HepG2 (cell line): ENCODE measurements at regions not wholly inside any gene's neighbourhood (a gene's known extent, or its start where the extent isn't known, plus 50 kb on each side); places are given as distances from the start of the nearest gene placed in this dataset.

Experiments
- AGO1 ChIP-seq: fragments of 200-400 bp; formaldehyde crosslinking; IDR thresholded peaks from 2 replicates; pipeline ENCODE4 v1.6.1; 2017; ENCODE audit warnings: mild to moderate bottlenecking, low read depth, low read length, moderate library complexity; ENCODE audit not compliant: poor library complexity, severe bottlenecking
- CC2D1A ChIP-seq: sonication (generic); formaldehyde crosslinking; IDR thresholded peaks from 2 replicates; pipeline ENCODE4 v1.8.1; 2023; ENCODE audit warnings: mild to moderate bottlenecking, missing genetic modification reagents
- ETV6 ChIP-seq: sonication (generic); formaldehyde crosslinking; conservative IDR thresholded peaks from 2 replicates; pipeline ENCODE4 v1.4.0; 2020; ENCODE audit warnings: missing genetic modification reagents
- FOXP4 ChIP-seq: sonication (generic); formaldehyde crosslinking; IDR thresholded peaks from 2 replicates; pipeline ENCODE4 v1.4.0; 2020; ENCODE audit warnings: missing genetic modification reagents
- FUBP1 ChIP-seq: sonication (generic); formaldehyde crosslinking; IDR thresholded peaks from 2 replicates; pipeline ENCODE4 v1.5.1; 2020; ENCODE audit warnings: missing genetic modification reagents, mild to moderate bottlenecking, borderline replicate concordance
- GTF3A ChIP-seq: sonication (generic); formaldehyde crosslinking; conservative IDR thresholded peaks from 2 replicates; pipeline ENCODE4 v1.4.0; 2020; ENCODE audit warnings: mild to moderate bottlenecking, missing genetic modification reagents
- MAF1 ChIP-seq: sonication (generic); formaldehyde crosslinking; IDR thresholded peaks from 2 replicates; pipeline ENCODE4 v1.5.0; 2020; ENCODE audit warnings: missing genetic modification reagents, borderline replicate concordance
- NAIF1 ChIP-seq: sonication (generic); formaldehyde crosslinking; IDR thresholded peaks from 2 replicates; pipeline ENCODE4 v1.5.0; 2020; ENCODE audit warnings: mild to moderate bottlenecking, missing genetic modification reagents, borderline replicate concordance
- NR3C1 ChIP-seq: sonication (generic); formaldehyde crosslinking; IDR thresholded peaks from 2 replicates; pipeline ENCODE4 v1.4.0; 2020; ENCODE audit warnings: missing genetic modification reagents
- TFDP1 ChIP-seq: IDR thresholded peaks from 2 replicates; pipeline ENCODE4 v1.6.1; 2016; ENCODE audit warnings: missing compliant biosample characterization, missing genetic modification reagents, borderline replicate concordance
- ZBTB21 ChIP-seq: sonication (generic); formaldehyde crosslinking; IDR thresholded peaks from 2 replicates; pipeline ENCODE4 v1.4.0; 2020; ENCODE audit warnings: missing genetic modification reagents
- ZBTB44 ChIP-seq: sonication (generic); formaldehyde crosslinking; IDR thresholded peaks from 2 replicates; pipeline ENCODE4 v1.4.0; 2020; ENCODE audit warnings: missing genetic modification reagents
- ZNF225 ChIP-seq: sonication (generic); formaldehyde crosslinking; IDR thresholded peaks from 2 replicates; pipeline ENCODE4 v1.4.0; 2020; ENCODE audit warnings: mild to moderate bottlenecking, missing genetic modification reagents
- ZNF296 ChIP-seq: sonication (generic); formaldehyde crosslinking; conservative IDR thresholded peaks from 2 replicates; pipeline ENCODE4 v1.5.0; 2020; ENCODE audit warnings: mild to moderate bottlenecking, missing genetic modification reagents
- ZNF44 ChIP-seq: sonication (generic); formaldehyde crosslinking; IDR thresholded peaks from 2 replicates; pipeline ENCODE4 v1.5.1; 2020; ENCODE audit warnings: mild to moderate bottlenecking, missing genetic modification reagents
- ZNF496 ChIP-seq: sonication (generic); formaldehyde crosslinking; IDR thresholded peaks from 2 replicates; pipeline ENCODE4 v1.8.1; 2023; ENCODE audit warnings: mild to moderate bottlenecking, moderate library complexity, missing genetic modification reagents; ENCODE audit not compliant: insufficient replicate concordance
- ZNF549 ChIP-seq: sonication (generic); formaldehyde crosslinking; IDR thresholded peaks from 2 replicates; pipeline ENCODE4 v1.5.0; 2020; ENCODE audit warnings: missing genetic modification reagents
- ZNF564 ChIP-seq: sonication (generic); formaldehyde crosslinking; IDR thresholded peaks from 2 replicates; pipeline ENCODE4 v1.8.1; 2023; ENCODE audit warnings: mild to moderate bottlenecking, missing genetic modification reagents
- ZNF709 ChIP-seq: sonication (generic); formaldehyde crosslinking; IDR thresholded peaks from 2 replicates; pipeline ENCODE4 v1.5.0; 2020; ENCODE audit warnings: mild to moderate bottlenecking, missing genetic modification reagents
- ZNF761 ChIP-seq: sonication (generic); formaldehyde crosslinking; conservative IDR thresholded peaks from 2 replicates; pipeline ENCODE4 v1.4.0; 2020; ENCODE audit warnings: mild to moderate bottlenecking, missing genetic modification reagents
- ZSCAN22 ChIP-seq: sonication (generic); formaldehyde crosslinking; IDR thresholded peaks from 2 replicates; pipeline ENCODE4 v1.4.0; 2020; ENCODE audit warnings: mild to moderate bottlenecking, missing genetic modification reagents

GRCh38 chr6:3905945-3906845, 57.0 kb downstream of the FAM50B start (continued):
- TF ChIP-seq ZBTB44 (CRISPR knock-in tag), result no peak; the same call in 1 of the 2 replicates
- peak; percentile 94 for TF ChIP-seq TFDP1 (CRISPR knock-in tag)
- peak; percentile 68; the same call in 1 of the 2 replicates for TF ChIP-seq FUBP1
- no peak for TF ChIP-seq MAF1 (CRISPR knock-in tag)
- no peak for TF ChIP-seq ZNF496 (CRISPR knock-in tag)
- peak; percentile 94 for TF ChIP-seq ZNF564 (CRISPR knock-in tag)
- TF ChIP-seq FOXP4, result peak; percentile 86
- TF ChIP-seq GTF3A (CRISPR knock-in tag), result 0 out of 2 replicates have a peak, but pooled peaks have one; percentile 77
- peak; percentile 90 for TF ChIP-seq ZNF44 (CRISPR knock-in tag)
- no peak; the same call in 1 of the 2 replicates for TF ChIP-seq ZNF709 (CRISPR knock-in tag)
- no peak for TF ChIP-seq AGO1
- no peak for TF ChIP-seq NAIF1 (CRISPR knock-in tag)
- TF ChIP-seq NR3C1 (CRISPR knock-in tag), result no peak
- no peak for TF ChIP-seq ZBTB21 (CRISPR knock-in tag)
- peak; percentile 78; the same call in 1 of the 2 replicates for TF ChIP-seq ZNF761 (CRISPR knock-in tag)
- no peak for TF ChIP-seq ZNF225 (CRISPR knock-in tag)
- 0 out of 2 replicates have a peak, but pooled peaks have one; percentile 16 for TF ChIP-seq ETV6 (CRISPR knock-in tag)
- TF ChIP-seq ZNF549 (CRISPR knock-in tag), result no peak
- peak; percentile 38; the same call in 1 of the 2 replicates for TF ChIP-seq CC2D1A
- TF ChIP-seq ZNF296 (CRISPR knock-in tag), result no peak
- peak; percentile 63; the same call in 1 of the 2 replicates for TF ChIP-seq ZSCAN22
